ENCODE measurements at regions not wholly inside any gene's neighbourhood (a gene's known extent, or its start where the extent isn't known, plus 50 kb on each side); places are given as distances from the start of the nearest gene placed in this dataset.

- Histone ChIP-seq H3K36me3 (no peaks in the 10 kb centered on the region), H3K27ac (peak overlapping the region in 4 of 5 donors; percentile 42 to 67 (median 51)), H3K4me3 (no peak overlapping the region), H3K27me3 (no peaks in the 10 kb centered on the region), H3K9me3 (no peaks in the 10 kb centered on the region), H3K4me1 (peaks cover 0 to 18% (median 1%) of the 10 kb centered on the region in 4 donors)
- WGBS, 5 donors, result 80 to 89% (median 82%) methylated on average over 13 of the region's 13 CpGs
- intact Hi-C loops (cut with DNase I; ENCODE audit: low total_unique reads), result no loop called here
- no peak for DNase-seq
- TF ChIP-seq CTCF (IDR thresholded peaks at IDR 0.05) (no peak), POLR2AphosphoS5 (IDR thresholded peaks at IDR 0.05) (no peak), POLR2A (IDR thresholded peaks at IDR 0.05) (no peak)
Measured at GRCh38 chr6:14729129-14729871, 516.6 kb upstream of the JARID2 start.

- peak in 1 of 2 donors; percentile 55 for DNase-seq
- H3K4me1 ChIP-seq, result peaks cover 0 to 28% (median 7%) of the 10 kb centered on the region in 4 donors
- no peaks in the 10 kb centered on the region for H3K27me3 ChIP-seq
- no peaks in the 10 kb centered on the region for H3K9me3 ChIP-seq
- intact Hi-C loops (cut with DNase I; ENCODE audit: low total_unique reads), result no loop called here
- TF ChIP-seq EP300 (IDR thresholded peaks at IDR 0.05) (no peak), CTCF (IDR thresholded peaks at IDR 0.05) (no peak), POLR2A (IDR thresholded peaks at IDR 0.05) (no peak), POLR2AphosphoS5 (IDR thresholded peaks at IDR 0.05) (no peak)
- WGBS, 5 donors, result 79 to 89% (median 83%) methylated on average over 9 of the region's 9 CpGs
- H3K4me3 ChIP-seq, result no peak overlapping the region
- H3K27ac ChIP-seq, result peak overlapping the region in 1 of 5 donors; percentile 19
- no peaks in the 10 kb centered on the region for H3K36me3 ChIP-seq
Measured at GRCh38 chr6:14730654-14731053, 515.2 kb upstream of the JARID2 start.

GRCh38 chr6:14731611-14732010, 514.3 kb upstream of the JARID2 start:
- no peak for TF ChIP-seq CTCF (IDR thresholded peaks at IDR 0.05)
- no peak for TF ChIP-seq EP300 (IDR thresholded peaks at IDR 0.05)
- no peak for TF ChIP-seq POLR2AphosphoS5 (IDR thresholded peaks at IDR 0.05)
- no peak for TF ChIP-seq POLR2A (IDR thresholded peaks at IDR 0.05)
- H3K27ac ChIP-seq, result no peak overlapping the region
- H3K36me3 ChIP-seq, result no peaks in the 10 kb centered on the region
- intact Hi-C loops (cut with DNase I; ENCODE audit: low total_unique reads), result no loop called here
- no peak for DNase-seq
- 40 to 94% (median 73%) methylated on average over 1 of the region's 1 CpG for WGBS, 5 donors
- no peaks in the 10 kb centered on the region for H3K27me3 ChIP-seq
- H3K4me1 ChIP-seq, result peaks cover 0 to 28% (median 7%) of the 10 kb centered on the region in 4 donors
- H3K4me3 ChIP-seq, result no peak overlapping the region
- no peaks in the 10 kb centered on the region for H3K9me3 ChIP-seq

DNA sequence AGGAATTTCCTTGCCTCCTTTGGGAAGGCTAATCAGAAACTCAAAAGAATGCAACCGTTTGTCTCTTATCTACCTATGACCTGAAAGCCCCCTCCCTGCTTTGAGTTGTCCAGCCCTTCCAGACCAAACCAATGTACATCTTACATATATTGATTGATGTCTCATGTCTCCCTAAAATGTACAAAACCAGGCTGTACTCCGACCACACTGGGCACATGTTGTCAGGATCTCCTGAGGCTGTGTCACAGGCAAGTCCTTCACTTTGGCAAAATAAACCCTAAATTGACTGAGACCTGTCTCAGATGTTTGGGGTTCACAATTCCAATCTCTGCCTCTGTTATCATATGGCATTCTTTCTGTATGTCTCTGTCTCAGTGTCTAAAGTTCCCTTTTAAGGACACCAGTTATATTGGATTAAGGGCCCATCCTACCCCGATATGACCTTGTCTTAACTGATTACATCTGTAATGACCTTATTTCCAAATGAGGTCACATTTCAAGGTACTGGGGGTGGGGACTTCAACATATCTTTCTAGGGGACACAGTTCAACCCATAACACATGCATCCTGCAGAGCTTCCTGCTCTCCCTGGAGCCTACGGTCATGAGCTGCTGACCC, 513.5 kb upstream of the JARID2 start:
- WGBS, 5 donors, result 65 to 70% (median 66%) methylated on average over 4 of the region's 4 CpGs
- no peaks in the 10 kb centered on the region for H3K27me3 ChIP-seq
- intact Hi-C loops (cut with DNase I; ENCODE audit: low total_unique reads), result no loop called here
- no peaks in the 10 kb centered on the region for H3K9me3 ChIP-seq
- no peaks in the 10 kb centered on the region for H3K36me3 ChIP-seq
- peaks cover 0 to 28% (median 7%) of the 10 kb centered on the region in 4 donors for H3K4me1 ChIP-seq
- H3K27ac ChIP-seq, result no peak overlapping the region
- DNase-seq, result no peak
- H3K4me3 ChIP-seq, result no peak overlapping the region
- no peak for TF ChIP-seq POLR2AphosphoS5 (IDR thresholded peaks at IDR 0.05)
- TF ChIP-seq POLR2A (IDR thresholded peaks at IDR 0.05), result no peak
- no peak for TF ChIP-seq CTCF (IDR thresholded peaks at IDR 0.05)
- TF ChIP-seq EP300 (IDR thresholded peaks at IDR 0.05), result no peak
